BLaER1 (cell line): ENCODE measurements at regions not wholly inside any gene's neighbourhood (a gene's known extent, or its start where the extent isn't known, plus 50 kb on each side); places are given as distances from the start of the nearest gene placed in this dataset.

Source experiments
- H3K27ac ChIP-seq: shearing (Covaris generic); formaldehyde crosslinking; 2 replicates; pipeline ENCODE4 v1.8.1; 2022
- H3K27me3 ChIP-seq: shearing (Covaris generic); formaldehyde crosslinking; 2 replicates; pipeline ENCODE4 v1.8.1; 2022
- H3K36me3 ChIP-seq: shearing (Covaris generic); formaldehyde crosslinking; 2 replicates; pipeline ENCODE4 v1.8.1; 2022
- H3K4me1 ChIP-seq: shearing (Covaris generic); formaldehyde crosslinking; 2 replicates; pipeline ENCODE4 v1.8.1; 2022
- H3K4me2 ChIP-seq: shearing (Covaris generic); formaldehyde crosslinking; 2 replicates; pipeline ENCODE4 v1.8.1; 2022
- H3K4me3 ChIP-seq: shearing (Covaris generic); formaldehyde crosslinking; 2 replicates; pipeline ENCODE4 v1.8.1; 2022
- H3K9ac ChIP-seq: shearing (Covaris generic); formaldehyde crosslinking; 2 replicates; pipeline ENCODE4 v1.8.1; 2022
- H3K9me3 ChIP-seq: shearing (Covaris generic); formaldehyde crosslinking; 2 replicates; pipeline ENCODE4 v1.8.1; 2022
- H4K20me1 ChIP-seq: shearing (Covaris generic); formaldehyde crosslinking; 2 replicates; pipeline ENCODE4 v1.8.1; 2022
- Cebpa-rat ChIP-seq: shearing (Covaris generic); IDR thresholded peaks from 2 replicates; pipeline ENCODE4 v1.8.1; 2022

GRCh38 chr5:118017536-118017935 lies 970.8 kb downstream of the DTWD2 start:
- no peak for TF ChIP-seq Cebpa-rat
- no peak overlapping the region for H3K4me2 ChIP-seq
- H3K36me3 ChIP-seq = no peaks in the 10 kb centered on the region

GRCh38 chr5:118016396-118016795 lies 972.0 kb downstream of the DTWD2 start:
- H3K9me3 ChIP-seq = no peaks in the 10 kb centered on the region
- no peak overlapping the region for H3K27ac ChIP-seq
- no peak overlapping the region for H3K9ac ChIP-seq
- H3K4me1 ChIP-seq = no peaks in the 10 kb centered on the region
- H3K27me3 ChIP-seq = no peaks in the 10 kb centered on the region
- no peaks in the 10 kb centered on the region for H4K20me1 ChIP-seq
- no peak overlapping the region for H3K4me2 ChIP-seq
- no peak for TF ChIP-seq Cebpa-rat
- H3K36me3 ChIP-seq = no peaks in the 10 kb centered on the region
- H3K4me3 ChIP-seq = no peak overlapping the region

More at GRCh38 chr5:118017536-118017935, 970.8 kb downstream of the DTWD2 start:
- Histone ChIP-seq H4K20me1 (no peaks in the 10 kb centered on the region), H3K9me3 (no peaks in the 10 kb centered on the region), H3K9ac (no peak overlapping the region), H3K4me1 (no peaks in the 10 kb centered on the region), H3K27me3 (no peaks in the 10 kb centered on the region), H3K27ac (no peak overlapping the region), H3K4me3 (no peak overlapping the region)

DNA sequence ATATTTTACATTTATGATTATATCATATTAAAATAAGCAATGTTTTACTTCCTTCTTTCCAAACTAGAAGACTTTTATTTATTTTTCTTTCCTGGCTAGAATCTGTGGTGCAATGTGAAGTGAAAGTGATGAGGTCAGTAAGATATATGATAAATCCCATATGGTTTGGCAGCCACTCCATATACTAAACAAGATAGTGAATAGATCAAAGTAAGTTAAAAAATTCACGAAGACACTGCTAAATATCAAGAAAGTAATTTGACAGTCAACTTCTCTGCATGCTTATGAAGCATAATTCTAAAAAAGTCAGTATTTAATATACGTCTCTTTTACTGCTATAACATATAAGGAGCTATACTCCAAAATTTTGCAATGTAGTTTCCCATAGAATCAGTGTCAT lies 972.8 kb downstream of the DTWD2 start:
- Histone ChIP-seq H3K4me1 (no peaks in the 10 kb centered on the region), H3K27ac (no peak overlapping the region), H3K4me3 (no peak overlapping the region), H3K9ac (no peak overlapping the region), H4K20me1 (no peaks in the 10 kb centered on the region), H3K4me2 (no peak overlapping the region), H3K27me3 (no peaks in the 10 kb centered on the region), H3K36me3 (no peaks in the 10 kb centered on the region), H3K9me3 (no peaks in the 10 kb centered on the region)
- TF ChIP-seq Cebpa-rat = no peak

DNA sequence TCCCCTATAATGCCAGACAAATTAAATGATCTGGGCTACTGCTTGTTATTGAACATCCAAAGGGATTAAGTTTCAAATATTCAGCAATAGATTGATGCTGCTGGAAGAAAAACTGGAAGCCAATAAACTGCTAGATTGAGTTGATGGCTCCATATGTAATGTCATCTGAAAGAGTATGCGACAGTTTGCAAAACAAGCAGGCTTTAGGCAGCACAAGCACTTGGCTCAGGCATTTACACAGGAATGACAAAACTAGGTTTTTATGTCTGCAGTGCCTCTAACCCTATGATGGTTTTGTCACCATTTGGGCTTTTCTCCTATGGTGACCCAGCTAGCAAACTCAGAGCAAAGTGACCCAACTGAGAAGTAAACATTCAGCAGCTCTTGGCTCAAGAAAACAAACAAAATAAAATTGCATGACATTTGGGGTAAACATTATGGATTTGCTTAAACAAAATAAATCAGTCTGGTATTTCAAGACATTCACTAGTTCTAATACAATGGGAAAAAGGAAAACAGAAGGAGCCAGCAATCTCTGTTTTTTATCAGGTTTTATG lies 978.5 kb downstream of the DTWD2 start:
- Histone ChIP-seq H4K20me1 (no peaks in the 10 kb centered on the region), H3K9me3 (no peaks in the 10 kb centered on the region), H3K4me3 (no peak overlapping the region), H3K4me2 (no peak overlapping the region), H3K27ac (no peak overlapping the region), H3K9ac (no peak overlapping the region), H3K4me1 (no peaks in the 10 kb centered on the region), H3K27me3 (no peaks in the 10 kb centered on the region), H3K36me3 (no peaks in the 10 kb centered on the region)
- no peak for TF ChIP-seq Cebpa-rat

DNA sequence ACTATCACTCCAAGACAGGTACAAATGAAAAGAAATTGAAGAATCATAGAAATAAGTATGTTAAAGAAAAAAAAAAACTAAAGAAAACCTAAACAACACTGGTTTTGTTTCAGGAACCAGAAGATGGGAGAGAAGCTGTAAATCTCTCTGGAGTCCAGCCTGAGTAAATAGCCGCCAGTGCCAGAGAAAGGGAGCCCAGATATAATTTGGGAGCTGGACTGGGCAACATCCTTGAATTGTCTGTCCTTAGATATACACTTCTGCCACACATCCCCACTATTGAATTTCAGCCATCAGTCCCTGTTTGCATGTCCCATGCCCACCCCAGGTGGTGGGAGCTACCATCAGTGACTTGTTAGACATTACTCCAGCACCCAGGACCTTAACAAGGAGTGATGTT lies 979.6 kb downstream of the DTWD2 start:
- Histone ChIP-seq H3K36me3 (no peaks in the 10 kb centered on the region), H3K9me3 (no peaks in the 10 kb centered on the region), H4K20me1 (no peaks in the 10 kb centered on the region), H3K27me3 (no peaks in the 10 kb centered on the region), H3K4me1 (no peaks in the 10 kb centered on the region), H3K4me2 (no peak overlapping the region), H3K9ac (no peak overlapping the region), H3K4me3 (no peak overlapping the region), H3K27ac (no peak overlapping the region)
- TF ChIP-seq Cebpa-rat = no peak

- H3K27me3 ChIP-seq = no peaks in the 10 kb centered on the region
- TF ChIP-seq Cebpa-rat = no peak
- H3K36me3 ChIP-seq = no peaks in the 10 kb centered on the region
- no peak overlapping the region for H3K27ac ChIP-seq
- H3K9ac ChIP-seq = no peak overlapping the region
- H4K20me1 ChIP-seq = no peaks in the 10 kb centered on the region
- no peak overlapping the region for H3K4me3 ChIP-seq
- no peaks in the 10 kb centered on the region for H3K9me3 ChIP-seq
- no peak overlapping the region for H3K4me2 ChIP-seq
- H3K4me1 ChIP-seq = no peaks in the 10 kb centered on the region
Observed at GRCh38 chr5:118007262-118007661, 981.1 kb downstream of the DTWD2 start.

GRCh38 chr5:118006219-118006618 lies 982.1 kb downstream of the DTWD2 start:
- H3K4me1 ChIP-seq = no peaks in the 10 kb centered on the region
- no peak overlapping the region for H3K4me2 ChIP-seq
- no peaks in the 10 kb centered on the region for H3K27me3 ChIP-seq

GRCh38 chr5:117999939-118000549 lies 988.3 kb downstream of the DTWD2 start:
- no peaks in the 10 kb centered on the region for H4K20me1 ChIP-seq
- H3K4me3 ChIP-seq = no peak overlapping the region
- no peaks in the 10 kb centered on the region for H3K36me3 ChIP-seq
- no peak for TF ChIP-seq Cebpa-rat
- H3K27me3 ChIP-seq = no peaks in the 10 kb centered on the region
- no peaks in the 10 kb centered on the region for H3K9me3 ChIP-seq
- H3K9ac ChIP-seq = no peak overlapping the region
- no peak overlapping the region for H3K4me2 ChIP-seq
- H3K4me1 ChIP-seq = peaks cover 6% of the 10 kb centered on the region; the same call in 1 of the 2 replicates
- H3K27ac ChIP-seq = no peak overlapping the region

More at GRCh38 chr5:118006219-118006618, 982.1 kb downstream of the DTWD2 start:
- TF ChIP-seq Cebpa-rat = no peak
- H3K36me3 ChIP-seq = no peaks in the 10 kb centered on the region
- H3K9ac ChIP-seq = no peak overlapping the region
- H4K20me1 ChIP-seq = no peaks in the 10 kb centered on the region
- no peak overlapping the region for H3K27ac ChIP-seq
- H3K9me3 ChIP-seq = no peaks in the 10 kb centered on the region
- no peak overlapping the region for H3K4me3 ChIP-seq

GRCh38 chr5:117982691-117983090 lies 1005.7 kb downstream of the DTWD2 start:
- Histone ChIP-seq H3K4me1 (no peaks in the 10 kb centered on the region), H3K4me2 (no peak overlapping the region), H3K9me3 (no peaks in the 10 kb centered on the region), H3K36me3 (no peaks in the 10 kb centered on the region), H3K4me3 (no peak overlapping the region), H3K9ac (no peak overlapping the region), H3K27me3 (no peaks in the 10 kb centered on the region), H4K20me1 (no peaks in the 10 kb centered on the region), H3K27ac (no peak overlapping the region)
- no peak for TF ChIP-seq Cebpa-rat

DNA sequence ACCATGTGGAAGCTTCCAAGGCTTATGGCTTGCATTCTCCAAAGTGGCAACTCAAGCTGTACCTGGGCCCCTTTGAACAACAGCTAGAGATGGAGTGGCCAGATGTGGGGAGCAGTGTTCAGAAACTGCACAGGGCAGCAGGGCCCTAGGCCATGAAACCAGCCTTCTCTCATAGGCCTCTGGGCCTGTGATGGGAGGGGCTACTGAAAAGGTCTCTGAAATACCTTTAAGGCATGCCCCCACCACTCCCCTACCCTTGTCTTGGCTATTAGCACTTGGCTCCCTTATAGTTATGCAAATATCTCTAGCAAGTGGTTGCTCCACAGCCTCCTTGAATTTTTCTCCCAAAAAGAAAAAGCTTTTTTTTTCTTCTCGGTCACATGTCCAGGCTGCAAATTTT lies 1014.6 kb downstream of the DTWD2 start:
- no peak for TF ChIP-seq Cebpa-rat
- Histone ChIP-seq H3K27me3 (no peaks in the 10 kb centered on the region), H4K20me1 (no peaks in the 10 kb centered on the region), H3K27ac (no peak overlapping the region), H3K36me3 (no peaks in the 10 kb centered on the region), H3K9ac (no peak overlapping the region), H3K4me2 (no peak overlapping the region), H3K9me3 (no peaks in the 10 kb centered on the region), H3K4me3 (no peak overlapping the region), H3K4me1 (no peaks in the 10 kb centered on the region)
